Vagina (tissue), 2 donors: ENCODE measurements at regions not wholly inside any gene's neighbourhood (a gene's known extent, or its start where the extent isn't known, plus 50 kb on each side); places are given as distances from the start of the nearest gene placed in this dataset.

Experiments used
- DNase-seq, 2 donors: peaks; one replicate each; pipeline ENCODE4 v3.0.0-alpha.2; 2017; ENCODE audit errors: extremely low spot score in 2 of 2
- H3K27ac ChIP-seq: fragments of 200-600 bp; sonication (generic); one replicate; pipeline ENCODE4 v1.5.1; 2019
- H3K27me3 ChIP-seq: fragments of 200-600 bp; sonication (generic); one replicate; pipeline ENCODE4 v1.5.1; 2019
- H3K36me3 ChIP-seq, 2 donors: fragments of 200-600 bp; sonication (generic); one replicate each; pipeline ENCODE4 v1.5.1; 2017 to 2019
- H3K4me1 ChIP-seq: fragments of 200-600 bp; sonication (generic); one replicate; pipeline ENCODE4 v1.5.1; 2019
- H3K4me3 ChIP-seq, 2 donors: fragments of 200-600 bp; sonication (generic); 1 replicate in 1 of 2; 2 replicates in 1 of 2; pipeline ENCODE4 v1.5.1; 2016 to 2019
- H3K9me3 ChIP-seq: fragments of 200-600 bp; sonication (generic); one replicate; pipeline ENCODE4 v1.5.1; 2019
- CTCF ChIP-seq, 3 experiments: fragments of 450-650 bp in 2 of 3; fragments of 200-600 bp in 1 of 3; sonication (generic) in 1 of 3; IDR thresholded peaks; one replicate each; pipeline ENCODE4 v1.5.1; 2017 to 2019; ENCODE audit warnings: antibody characterized with exemption in 3 of 3, mild to moderate bottlenecking in 2 of 3, moderate library complexity in 2 of 3
- POLR2A ChIP-seq, 2 donors: fragments of 450-650 bp; IDR thresholded peaks; one replicate each; pipeline ENCODE4 v1.6.1; 2017; ENCODE audit warnings: antibody characterized with exemption in 2 of 2, mild to moderate bottlenecking in 2 of 2, moderate library complexity in 2 of 2
- POLR2AphosphoS5 ChIP-seq, 2 donors: sonication (generic); formaldehyde crosslinking; IDR thresholded peaks; one replicate each; pipeline ENCODE4 v1.9.0; 2017; ENCODE audit warnings: antibody characterized with exemption in 2 of 2, mild to moderate bottlenecking in 2 of 2, low read depth in 1 of 2; ENCODE audit not compliant: insufficient read depth in 1 of 2
- intact Hi-C: fragments of 100-400 bp; cut with DNase I; formaldehyde crosslinking; loops from one replicate; pipeline ENCODE4 v1.15.1; 2023

- Histone ChIP-seq H3K4me3 (no peak overlapping the region), H3K36me3 (no peaks in the 10 kb centered on the region), H3K9me3 (no peaks in the 10 kb centered on the region), H3K4me1 (no peaks in the 10 kb centered on the region), H3K27me3 (no peaks in the 10 kb centered on the region), H3K27ac (no peak overlapping the region)
- TF ChIP-seq POLR2A (IDR thresholded peaks at IDR 0.05), result no peak
- intact Hi-C loops, result no loop called here
- no peak for DNase-seq
Measured at GRCh38 chr18:40529478-40529877, 1425.6 kb upstream of the PIK3C3 start.

- no peak for DNase-seq
- Histone ChIP-seq H3K27me3 (no peaks in the 10 kb centered on the region), H3K4me3 (no peak overlapping the region), H3K4me1 (no peaks in the 10 kb centered on the region), H3K36me3 (no peaks in the 10 kb centered on the region), H3K27ac (no peak overlapping the region), H3K9me3 (no peaks in the 10 kb centered on the region)
- intact Hi-C loops, result no loop called here
- no peak for TF ChIP-seq CTCF (IDR thresholded peaks at IDR 0.05)
- TF ChIP-seq POLR2AphosphoS5 (IDR thresholded peaks at IDR 0.05; ENCODE audit: insufficient read depth in 1 of 2, low read depth in 1 of 2), result no peak
- TF ChIP-seq POLR2A (IDR thresholded peaks at IDR 0.05), result no peak
Measured at GRCh38 chr18:40524881-40525280, 1430.2 kb upstream of the PIK3C3 start.

- Histone ChIP-seq H3K4me3 (no peak overlapping the region), H3K27ac (no peak overlapping the region), H3K4me1 (no peaks in the 10 kb centered on the region), H3K36me3 (no peaks in the 10 kb centered on the region), H3K9me3 (no peaks in the 10 kb centered on the region), H3K27me3 (no peaks in the 10 kb centered on the region)
- intact Hi-C loops, result no loop called here
- no peak for DNase-seq
- TF ChIP-seq POLR2A (IDR thresholded peaks at IDR 0.05) (no peak), POLR2AphosphoS5 (IDR thresholded peaks at IDR 0.05; ENCODE audit: insufficient read depth in 1 of 2, low read depth in 1 of 2) (no peak), CTCF (IDR thresholded peaks at IDR 0.05) (no peak)
Measured at GRCh38 chr18:40523287-40523686, 1431.7 kb upstream of the PIK3C3 start.

GRCh38 chr18:40501026-40501425 is 1454.0 kb upstream of the PIK3C3 start:
- no peaks in the 10 kb centered on the region for H3K4me1 ChIP-seq
- TF ChIP-seq CTCF (IDR thresholded peaks at IDR 0.05) (no peak), POLR2AphosphoS5 (IDR thresholded peaks at IDR 0.05; ENCODE audit: insufficient read depth in 1 of 2, low read depth in 1 of 2) (no peak), POLR2A (IDR thresholded peaks at IDR 0.05) (no peak)
- DNase-seq, result no peak
- H3K4me3 ChIP-seq, result no peak overlapping the region
- H3K36me3 ChIP-seq, result no peaks in the 10 kb centered on the region
- H3K27ac ChIP-seq, result no peak overlapping the region
- no peaks in the 10 kb centered on the region for H3K9me3 ChIP-seq
- intact Hi-C loops, result no loop called here
- no peaks in the 10 kb centered on the region for H3K27me3 ChIP-seq

GRCh38 chr18:40494603-40495002 is 1460.4 kb upstream of the PIK3C3 start:
- Histone ChIP-seq H3K4me1 (no peaks in the 10 kb centered on the region), H3K9me3 (no peaks in the 10 kb centered on the region), H3K4me3 (no peak overlapping the region), H3K27ac (no peak overlapping the region), H3K27me3 (no peaks in the 10 kb centered on the region), H3K36me3 (no peaks in the 10 kb centered on the region)
- DNase-seq, result no peak
- TF ChIP-seq POLR2AphosphoS5 (IDR thresholded peaks at IDR 0.05; ENCODE audit: insufficient read depth in 1 of 2, low read depth in 1 of 2) (no peak), CTCF (IDR thresholded peaks at IDR 0.05) (no peak), POLR2A (IDR thresholded peaks at IDR 0.05) (no peak)
- intact Hi-C loops, result no loop called here

GRCh38 chr18:40493316-40493715 is 1461.7 kb upstream of the PIK3C3 start:
- DNase-seq, result no peak
- no peaks in the 10 kb centered on the region for H3K9me3 ChIP-seq
- intact Hi-C loops, result no loop called here
- no peaks in the 10 kb centered on the region for H3K36me3 ChIP-seq
- H3K27ac ChIP-seq, result no peak overlapping the region
- no peaks in the 10 kb centered on the region for H3K27me3 ChIP-seq
- no peak for TF ChIP-seq POLR2A (IDR thresholded peaks at IDR 0.05)
- TF ChIP-seq CTCF (IDR thresholded peaks at IDR 0.05), result no peak
- no peak for TF ChIP-seq POLR2AphosphoS5 (IDR thresholded peaks at IDR 0.05; ENCODE audit: insufficient read depth in 1 of 2, low read depth in 1 of 2)
- no peaks in the 10 kb centered on the region for H3K4me1 ChIP-seq
- no peak overlapping the region for H3K4me3 ChIP-seq
